Progenitor cell of endocrine pancreas (in vitro differentiated cells): ENCODE measurements at regions not wholly inside any gene's neighbourhood (a gene's known extent, or its start where the extent isn't known, plus 50 kb on each side); places are given as distances from the start of the nearest gene placed in this dataset.
"Not testable (repeated sequence)": the region's sequence is repeated elsewhere in the genome, so short reads cannot be mapped to it uniquely, and the experiment has no call there.

Experiments
- DNase-seq: peaks from one replicate; pipeline ENCODE4 v3.0.0; 2021; ENCODE audit warnings: low spot score; ENCODE audit not compliant: unreplicated experiment
- H3K27ac Mint-ChIP-seq: 2 replicates; pipeline ENCODE4 v1.8.0; 2021; ENCODE audit warnings: mild to moderate bottlenecking, moderate library complexity, mixed read lengths
- H3K27me3 Mint-ChIP-seq: 2 replicates; pipeline ENCODE4 v1.8.0; 2021; ENCODE audit warnings: mixed read lengths
- H3K36me3 Mint-ChIP-seq: 2 replicates; pipeline ENCODE4 v1.8.0; 2022; ENCODE audit warnings: mixed read lengths; ENCODE audit not compliant: insufficient read depth
- H3K4me1 Mint-ChIP-seq: 2 replicates; pipeline ENCODE4 v1.8.0; 2021; ENCODE audit warnings: low read depth, mixed read lengths
- H3K4me3 Mint-ChIP-seq: 2 replicates; pipeline ENCODE4 v1.8.0; 2021; ENCODE audit warnings: low read depth, mild to moderate bottlenecking, moderate library complexity, mixed read lengths
- H3K9me3 Mint-ChIP-seq: 2 replicates; pipeline ENCODE4 v1.8.0; 2021; ENCODE audit warnings: low read depth, mixed read lengths
- TF ChIP-seq, protein P1 (sequence below): fragments of 200-600 bp; sonication (generic); IDR thresholded peaks from one replicate; pipeline ENCODE4 v1.5.0; 2021; ENCODE audit warnings: antibody characterized with exemption, mild to moderate bottlenecking; ENCODE audit not compliant: unreplicated experiment

DNA sequence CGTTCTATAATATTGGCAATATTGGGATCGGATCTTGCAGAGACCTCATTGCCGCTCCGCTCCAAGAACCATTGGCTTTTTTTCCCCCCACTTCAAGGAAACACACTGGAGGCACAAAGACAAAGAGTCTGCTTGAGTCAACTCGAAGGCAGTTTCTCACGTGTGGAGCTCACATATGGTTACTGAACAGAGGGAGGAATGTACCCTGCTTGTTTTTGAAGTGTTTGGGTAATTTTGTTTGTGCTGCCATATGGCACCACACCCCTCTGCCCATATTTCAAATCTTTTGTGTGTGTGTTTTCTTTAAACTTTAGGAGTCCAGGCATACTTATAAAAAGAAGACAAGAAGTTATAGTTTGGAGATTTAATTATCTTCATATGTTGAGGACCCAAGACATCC is 595.9 kb downstream of the DTWD2 start:
- Mint-ChIP-seq H3K36me3 (no peaks in the 10 kb centered on the region), H3K4me1 (no peaks in the 10 kb centered on the region), H3K27ac (no peak overlapping the region), H3K9me3 (no peaks in the 10 kb centered on the region), H3K27me3 (no peaks in the 10 kb centered on the region), H3K4me3 (no peak overlapping the region)
- TF ChIP-seq, protein P1, sequence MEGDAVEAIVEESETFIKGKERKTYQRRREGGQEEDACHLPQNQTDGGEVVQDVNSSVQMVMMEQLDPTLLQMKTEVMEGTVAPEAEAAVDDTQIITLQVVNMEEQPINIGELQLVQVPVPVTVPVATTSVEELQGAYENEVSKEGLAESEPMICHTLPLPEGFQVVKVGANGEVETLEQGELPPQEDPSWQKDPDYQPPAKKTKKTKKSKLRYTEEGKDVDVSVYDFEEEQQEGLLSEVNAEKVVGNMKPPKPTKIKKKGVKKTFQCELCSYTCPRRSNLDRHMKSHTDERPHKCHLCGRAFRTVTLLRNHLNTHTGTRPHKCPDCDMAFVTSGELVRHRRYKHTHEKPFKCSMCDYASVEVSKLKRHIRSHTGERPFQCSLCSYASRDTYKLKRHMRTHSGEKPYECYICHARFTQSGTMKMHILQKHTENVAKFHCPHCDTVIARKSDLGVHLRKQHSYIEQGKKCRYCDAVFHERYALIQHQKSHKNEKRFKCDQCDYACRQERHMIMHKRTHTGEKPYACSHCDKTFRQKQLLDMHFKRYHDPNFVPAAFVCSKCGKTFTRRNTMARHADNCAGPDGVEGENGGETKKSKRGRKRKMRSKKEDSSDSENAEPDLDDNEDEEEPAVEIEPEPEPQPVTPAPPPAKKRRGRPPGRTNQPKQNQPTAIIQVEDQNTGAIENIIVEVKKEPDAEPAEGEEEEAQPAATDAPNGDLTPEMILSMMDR, result no peak
- no peak for DNase-seq

DNA sequence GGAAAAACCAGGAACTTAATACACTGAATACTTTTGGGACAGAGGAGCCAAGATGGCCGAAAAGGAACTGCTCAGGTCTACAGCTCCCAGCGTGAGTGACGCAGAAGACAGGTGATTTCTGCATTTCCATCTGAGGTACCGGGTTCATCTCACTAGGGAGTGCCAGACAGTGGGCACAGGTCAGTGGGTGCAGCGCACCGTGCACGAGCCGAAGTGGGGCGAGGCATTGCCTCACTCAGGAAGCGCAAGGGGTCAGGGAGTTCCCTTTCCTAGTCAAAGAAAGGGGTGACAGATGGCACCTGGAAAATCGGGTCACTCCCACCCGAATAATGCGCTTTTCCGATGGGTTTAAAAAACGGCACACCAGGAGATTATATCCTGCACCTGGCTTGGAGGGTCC is 605.4 kb downstream of the DTWD2 start:
- not testable (repeated sequence) for DNase-seq

DNA sequence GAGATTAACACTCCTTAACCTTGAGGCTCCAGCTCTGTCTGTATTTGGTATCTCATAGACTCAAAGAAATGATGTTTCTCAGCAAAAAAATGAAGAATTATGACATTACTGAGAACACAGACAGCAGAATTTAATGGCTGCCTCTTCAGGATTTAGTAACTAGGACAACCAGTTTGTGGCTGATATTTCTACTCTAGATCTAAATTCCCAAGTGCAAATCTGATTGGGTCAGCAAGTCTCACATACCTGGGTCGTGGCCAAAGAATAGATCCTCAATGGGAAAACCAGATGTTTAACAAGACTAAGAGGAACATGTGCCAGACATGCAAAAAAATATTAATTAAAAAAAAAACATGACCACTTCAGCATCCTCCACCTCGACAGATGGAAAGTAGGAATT is 608.9 kb downstream of the DTWD2 start:
- Mint-ChIP-seq H3K27me3 (no peaks in the 10 kb centered on the region), H3K4me3 (no peak overlapping the region), H3K9me3 (peaks cover 9% of the 10 kb centered on the region), H3K36me3 (peaks cover 2% of the 10 kb centered on the region), H3K4me1 (no peaks in the 10 kb centered on the region), H3K27ac (no peak overlapping the region)
- TF ChIP-seq, protein P1, result no peak
- DNase-seq, result no peak

More for the DNA sequence above, 605.4 kb downstream of the DTWD2 start:
- H3K36me3 Mint-ChIP-seq, H3K4me1 Mint-ChIP-seq, H3K27me3 Mint-ChIP-seq, H3K4me3 Mint-ChIP-seq, H3K27ac Mint-ChIP-seq: not testable (repeated sequence)
- peaks cover 14% of the 10 kb centered on the region for H3K9me3 Mint-ChIP-seq

DNA sequence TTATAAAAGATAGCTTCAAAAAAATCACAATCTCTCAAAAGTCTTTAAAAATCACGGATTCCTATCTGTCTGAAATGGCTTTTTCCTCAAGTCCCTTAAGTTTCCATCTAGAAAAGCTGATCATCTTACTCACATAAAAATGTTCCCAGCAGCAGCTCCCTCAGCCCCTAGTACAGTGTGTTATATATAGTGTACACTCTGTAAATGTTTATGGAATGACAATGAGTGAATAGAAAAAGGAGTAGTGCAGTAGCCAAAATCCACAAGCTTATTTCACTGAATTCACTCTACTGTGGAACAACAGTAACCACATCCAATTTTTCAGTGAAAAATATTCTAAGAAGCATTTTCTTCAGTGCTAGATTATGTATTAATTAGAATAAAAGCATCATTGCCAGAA is 609.4 kb downstream of the DTWD2 start:
- Mint-ChIP-seq H3K4me1 (no peaks in the 10 kb centered on the region), H3K27me3 (no peaks in the 10 kb centered on the region), H3K27ac (no peak overlapping the region), H3K36me3 (peaks cover 2% of the 10 kb centered on the region), H3K9me3 (peaks cover 6% of the 10 kb centered on the region), H3K4me3 (no peak overlapping the region)
- TF ChIP-seq, protein P1, result no peak
- DNase-seq, result no peak

DNA sequence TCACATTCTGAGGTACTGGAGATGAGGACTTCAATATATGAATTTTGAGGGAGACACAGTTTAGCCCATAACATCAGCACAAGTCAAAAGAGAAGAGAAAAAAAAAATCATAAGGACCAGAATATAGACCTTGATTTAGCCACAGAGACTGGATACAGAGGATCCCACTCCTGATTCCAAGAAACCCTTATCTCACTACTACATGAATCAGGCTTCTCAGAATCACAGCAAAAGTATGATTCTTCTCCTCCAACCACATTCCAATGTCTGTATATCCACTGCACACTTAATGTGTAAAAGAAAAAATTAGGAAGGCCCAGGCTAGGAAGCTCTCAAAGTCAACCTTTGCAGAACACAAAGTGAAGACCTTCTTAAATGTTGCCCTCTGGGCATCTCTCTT is 610.9 kb downstream of the DTWD2 start:
- H3K27ac Mint-ChIP-seq, result no peak overlapping the region

More for the DNA sequence above, 610.9 kb downstream of the DTWD2 start:
- no peak for DNase-seq
- Mint-ChIP-seq H3K4me1 (no peaks in the 10 kb centered on the region), H3K27me3 (no peaks in the 10 kb centered on the region), H3K9me3 (peaks cover 4% of the 10 kb centered on the region), H3K36me3 (peaks cover 2% of the 10 kb centered on the region), H3K4me3 (no peak overlapping the region)
- TF ChIP-seq, protein P1, result no peak
